Trophoblast cell (in vitro differentiated cells and primary cell): ENCODE measurements at regions not wholly inside any gene's neighbourhood (a gene's known extent, or its start where the extent isn't known, plus 50 kb on each side); places are given as distances from the start of the nearest gene placed in this dataset.
A peak's percentile ranks its signal among the peaks of the same experiment; 100 is the strongest.
"Not testable (repeated sequence)": the region's sequence is repeated elsewhere in the genome, so short reads cannot be mapped to it uniquely, and the experiment has no call there.

ENCODE experiments used
- DNase-seq, 2 donors: peaks; one replicate each; pipeline ENCODE4 v3.0.0-alpha.2; 2016
- H2AFZ ChIP-seq: 2 replicates; pipeline ENCODE4 v1.6.1; 2013; ENCODE audit warnings: low read length, moderate library complexity, mild to moderate bottlenecking; ENCODE audit not compliant: insufficient read depth, poor library complexity
- H2AK5ac ChIP-seq: 2 replicates; pipeline ENCODE4 v1.6.1; 2013; ENCODE audit warnings: mild to moderate bottlenecking, low read length
- H2BK120ac ChIP-seq: 2 replicates; pipeline ENCODE4 v1.6.1; 2013; ENCODE audit warnings: low read length, mild to moderate bottlenecking, moderate library complexity; ENCODE audit not compliant: insufficient read depth, poor library complexity
- H2BK12ac ChIP-seq: 2 replicates; pipeline ENCODE4 v1.6.1; 2013; ENCODE audit warnings: mild to moderate bottlenecking, low read length, moderate library complexity
- H2BK5ac ChIP-seq: 2 replicates; pipeline ENCODE4 v1.6.1; 2013; ENCODE audit warnings: low read length, low read depth, moderate library complexity, mild to moderate bottlenecking; ENCODE audit not compliant: poor library complexity
- H3K14ac ChIP-seq: 2 replicates; pipeline ENCODE4 v1.6.1; 2013; ENCODE audit warnings: mild to moderate bottlenecking, low read length
- H3K18ac ChIP-seq: 2 replicates; pipeline ENCODE4 v1.6.1; 2013; ENCODE audit warnings: mild to moderate bottlenecking, low read length
- H3K23ac ChIP-seq: 2 replicates; pipeline ENCODE4 v1.6.1; 2013; ENCODE audit warnings: low read length
- H3K27ac ChIP-seq: 2 replicates; pipeline ENCODE4 v1.5.1; 2013; ENCODE audit warnings: low read depth, mild to moderate bottlenecking, inconsistent platforms, low read length, moderate library complexity
- H3K27me3 ChIP-seq: 2 replicates; pipeline ENCODE4 v1.6.1; 2013; ENCODE audit warnings: inconsistent platforms, mild to moderate bottlenecking, low read length, moderate library complexity; ENCODE audit not compliant: insufficient read depth
- H3K36me3 ChIP-seq, 2 experiments: 1 replicate in 1 of 2; 2 replicates in 1 of 2; pipeline ENCODE4 v1.6.1; 2013; ENCODE audit warnings: low read length in 2 of 2, mild to moderate bottlenecking in 2 of 2, moderate library complexity in 1 of 2; ENCODE audit not compliant: insufficient read depth in 2 of 2, control insufficient read depth in 1 of 2
- H3K4ac ChIP-seq: 2 replicates; pipeline ENCODE4 v1.6.1; 2013; ENCODE audit warnings: low read depth, mild to moderate bottlenecking, low read length, moderate library complexity
- H3K4me1 ChIP-seq, 2 experiments: 1 replicate in 1 of 2; 2 replicates in 1 of 2; pipeline ENCODE4 v1.6.1; 2013; ENCODE audit warnings: low read length in 2 of 2, mild to moderate bottlenecking in 2 of 2, moderate library complexity in 1 of 2; ENCODE audit not compliant: insufficient read depth in 2 of 2, control insufficient read depth in 1 of 2
- H3K4me2 ChIP-seq: 2 replicates; pipeline ENCODE4 v1.6.1; 2013; ENCODE audit warnings: inconsistent platforms, mild to moderate bottlenecking, low read length, moderate library complexity
- H3K4me3 ChIP-seq: 2 replicates; pipeline ENCODE4 v1.5.1; 2013; ENCODE audit warnings: mild to moderate bottlenecking, low read depth, low read length, inconsistent platforms
- H3K79me1 ChIP-seq: one replicate; pipeline ENCODE4 v1.6.1; 2013; ENCODE audit warnings: low read length
- H3K79me2 ChIP-seq: 2 replicates; pipeline ENCODE4 v1.6.1; 2013; ENCODE audit warnings: low read length, mild to moderate bottlenecking; ENCODE audit not compliant: control insufficient read depth, insufficient read depth, poor library complexity
- H3K9ac ChIP-seq: 2 replicates; pipeline ENCODE4 v1.6.1; 2013; ENCODE audit warnings: mild to moderate bottlenecking, low read length
- H3K9me3 ChIP-seq: 2 replicates; pipeline ENCODE4 v1.6.1; 2013; ENCODE audit warnings: low read depth, mild to moderate bottlenecking, control low read depth, inconsistent platforms, low read length; ENCODE audit not compliant: insufficient read depth
- H4K12ac ChIP-seq: 2 replicates; pipeline ENCODE4 v1.6.1; 2013; ENCODE audit warnings: low read depth, mild to moderate bottlenecking, low read length, moderate library complexity
- H4K8ac ChIP-seq: 2 replicates; pipeline ENCODE4 v1.6.1; 2013; ENCODE audit warnings: low read depth, mild to moderate bottlenecking, low read length, moderate library complexity
- H4K91ac ChIP-seq: one replicate; pipeline ENCODE4 v1.6.1; 2013; ENCODE audit warnings: low read depth, mild to moderate bottlenecking, low read length, moderate library complexity
- WGBS: extraction: QIAGEN DNeasy Blood & Tissue Kit; methylation state at CpG from one replicate; pipeline ENCODE4 v1.1.7; 2013; ENCODE audit warnings: missing lambda C conversion rate; ENCODE audit not compliant: insufficient read length, insufficient coverage; ENCODE audit errors: extremely low coverage; 5-methylcytosine and 5-hydroxymethylcytosine counted together

DNA sequence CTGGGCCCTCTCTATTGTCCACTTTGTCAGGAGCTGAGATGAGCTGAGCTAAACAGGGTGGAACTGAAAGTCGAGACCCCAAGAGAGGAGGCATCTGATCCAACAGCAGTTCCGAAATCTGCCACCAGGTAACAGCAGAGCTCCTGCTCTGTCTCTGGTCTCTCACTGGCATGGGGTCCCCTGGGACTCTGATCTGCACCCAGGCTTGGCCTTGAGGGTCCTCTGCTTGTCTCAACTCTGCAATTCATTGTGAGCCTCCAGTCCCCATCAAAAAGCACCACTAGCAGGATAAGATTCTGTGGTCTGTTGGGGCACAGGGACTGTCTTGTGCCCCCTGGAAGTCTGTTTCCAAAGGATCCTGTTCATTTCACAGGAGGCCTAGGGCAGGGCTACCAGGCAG, 62.5 kb upstream of the TOP1 start:
- Histone ChIP-seq H2AFZ (no peak overlapping the region), H3K9ac (no peak overlapping the region), H3K4me2 (no peak overlapping the region), H2BK5ac (no peak overlapping the region), H3K27ac (no peak overlapping the region), H3K14ac (no peak overlapping the region), H2BK120ac (no peak overlapping the region), H3K23ac (no peak overlapping the region), H3K4me3 (no peak overlapping the region), H2BK12ac (no peak overlapping the region), H4K8ac (no peak overlapping the region), H3K27me3 (no peaks in the 10 kb centered on the region), H3K18ac (no peak overlapping the region), H2AK5ac (no peak overlapping the region), H3K4ac (no peak overlapping the region), H3K79me2 (no peaks in the 10 kb centered on the region), H3K79me1 (no peaks in the 10 kb centered on the region), H3K36me3 (no peaks in the 10 kb centered on the region), H4K12ac (no peak overlapping the region), H3K9me3 (no peaks in the 10 kb centered on the region), H3K4me1 (no peaks in the 10 kb centered on the region), H4K91ac (no peak overlapping the region)
- WGBS: no CpG with 5 or more reads among the region's 2 CpGs
- no peak for DNase-seq

DNA sequence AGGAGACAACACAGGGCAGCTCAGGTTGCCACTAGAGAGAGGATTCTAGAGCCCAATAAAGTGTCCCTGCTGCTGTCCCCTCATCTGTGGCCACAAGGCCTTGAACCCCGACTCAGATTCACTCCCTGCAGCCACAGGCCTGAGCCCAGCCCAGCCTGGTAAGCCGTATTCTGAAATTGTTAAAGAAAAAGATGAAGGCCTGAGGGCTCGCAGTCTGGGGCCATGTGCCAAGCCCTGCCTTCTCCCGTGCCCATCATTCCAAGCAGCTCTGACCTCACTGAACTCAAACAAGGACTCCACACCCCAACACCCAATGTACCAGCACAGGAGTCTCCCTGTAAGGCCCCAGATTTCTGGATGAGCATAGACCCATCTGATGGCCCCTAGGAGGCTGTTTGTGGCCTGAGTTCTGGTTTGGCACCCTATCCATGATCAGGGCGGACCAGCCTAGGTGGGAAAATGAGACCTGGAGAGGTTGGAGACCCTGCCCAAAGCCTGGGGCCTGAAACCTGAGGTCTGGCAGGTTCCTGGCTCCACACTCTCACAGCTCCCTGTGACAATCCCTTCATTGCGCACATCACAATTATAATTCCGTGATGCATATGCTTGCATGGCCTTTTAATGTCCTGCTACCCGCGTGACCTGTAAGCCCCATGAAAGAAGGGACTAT, 62.0 kb upstream of the TOP1 start:
- no CpG with 5 or more reads among the region's 9 CpGs for WGBS
- Histone ChIP-seq H4K12ac (no peak overlapping the region), H3K4me2 (no peak overlapping the region), H3K79me2 (no peaks in the 10 kb centered on the region), H3K4ac (no peak overlapping the region), H3K36me3 (no peaks in the 10 kb centered on the region), H4K91ac (no peak overlapping the region), H2BK120ac (no peak overlapping the region), H2AFZ (no peak overlapping the region), H2BK12ac (no peak overlapping the region), H3K9me3 (no peaks in the 10 kb centered on the region), H3K27ac (no peak overlapping the region), H2BK5ac (no peak overlapping the region), H3K4me3 (no peak overlapping the region), H3K23ac (no peak overlapping the region), H3K79me1 (no peaks in the 10 kb centered on the region), H3K18ac (no peak overlapping the region), H3K9ac (no peak overlapping the region), H3K4me1 (no peaks in the 10 kb centered on the region), H3K14ac (no peak overlapping the region), H4K8ac (no peak overlapping the region), H2AK5ac (no peak overlapping the region), H3K27me3 (no peaks in the 10 kb centered on the region)
- DNase-seq: no peak

DNA sequence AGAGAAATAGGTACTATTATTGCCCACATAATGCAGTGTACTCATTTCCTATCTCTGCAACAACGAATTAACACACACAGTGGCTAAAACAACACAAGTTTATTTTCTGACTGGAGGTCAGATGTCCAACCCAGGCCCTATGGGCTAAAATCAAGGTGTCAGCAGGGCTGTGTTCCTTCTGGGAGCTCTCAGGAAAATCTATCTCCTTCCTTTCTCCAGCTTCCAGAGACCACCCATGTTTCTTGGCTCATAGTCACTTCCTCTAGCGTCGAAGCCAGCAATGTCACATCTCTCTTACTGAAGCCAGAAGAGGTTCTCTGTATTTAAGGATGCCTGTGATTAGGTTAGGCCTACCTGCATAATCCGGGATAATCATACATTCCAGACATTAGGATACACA, 60.9 kb upstream of the TOP1 start:
- H3K27me3 ChIP-seq: no peaks in the 10 kb centered on the region
- no peak for DNase-seq

DNA sequence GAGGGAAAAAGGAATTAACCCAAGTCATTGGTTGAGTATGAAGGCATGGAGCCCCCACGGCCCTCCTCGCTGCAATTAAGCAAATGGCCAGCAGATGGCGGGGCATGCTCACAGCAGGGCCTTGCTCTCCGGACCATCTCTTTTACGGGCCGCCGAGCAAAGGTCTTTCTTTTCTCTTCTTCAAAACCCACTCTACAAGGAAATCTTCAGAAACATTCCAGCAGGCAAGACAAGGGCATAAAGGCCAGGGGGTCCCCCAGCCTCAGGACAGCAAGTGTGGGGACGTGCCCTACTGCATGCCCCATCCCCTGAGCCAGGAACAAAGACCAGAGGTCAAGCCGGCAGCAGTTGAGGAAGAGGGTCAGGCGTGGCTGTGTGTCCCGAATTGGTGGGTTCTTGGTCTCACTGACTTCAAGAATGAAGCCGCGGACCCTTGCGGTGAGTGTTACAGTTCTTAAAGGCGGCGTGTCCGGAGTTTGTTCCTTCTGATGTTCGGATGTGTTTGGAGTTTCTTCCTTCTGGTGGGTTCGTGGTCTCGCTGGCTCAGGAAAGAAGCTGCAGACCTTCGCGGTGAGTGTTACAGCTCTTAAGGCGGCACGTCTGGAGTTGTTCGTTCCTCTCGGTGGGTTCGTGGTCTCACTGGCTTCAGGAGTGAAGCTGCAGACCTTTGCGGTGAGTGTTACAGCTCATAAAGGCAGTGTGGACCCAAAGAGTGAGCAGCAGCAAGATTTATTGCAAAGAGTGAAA, 59.6 kb upstream of the TOP1 start:
- not testable (repeated sequence) for H3K27ac ChIP-seq, H3K4me1 ChIP-seq, H3K4me3 ChIP-seq, H4K91ac ChIP-seq, H2BK120ac ChIP-seq, H3K36me3 ChIP-seq, H4K12ac ChIP-seq, H2AFZ ChIP-seq, H2BK12ac ChIP-seq, H3K14ac ChIP-seq, H4K8ac ChIP-seq, H3K4ac ChIP-seq, H3K79me2 ChIP-seq, H3K27me3 ChIP-seq, H3K23ac ChIP-seq, H3K9me3 ChIP-seq, H3K18ac ChIP-seq, H2AK5ac ChIP-seq, H2BK5ac ChIP-seq, H3K79me1 ChIP-seq, H3K9ac ChIP-seq
- no CpG with 5 or more reads among the region's 28 CpGs for WGBS
- H3K4me2 ChIP-seq: peak overlapping the region; percentile 29
- DNase-seq: peak; percentile 81 to 93

More for the DNA sequence above, 60.9 kb upstream of the TOP1 start:
- Histone ChIP-seq H2AK5ac (no peak overlapping the region), H3K27ac (no peak overlapping the region), H3K79me2 (no peaks in the 10 kb centered on the region), H2BK12ac (no peak overlapping the region), H3K23ac (no peak overlapping the region), H3K9ac (no peak overlapping the region), H3K4me3 (no peak overlapping the region), H3K79me1 (no peaks in the 10 kb centered on the region), H4K91ac (no peak overlapping the region), H3K18ac (no peak overlapping the region), H4K8ac (no peak overlapping the region), H3K14ac (no peak overlapping the region), H3K4me1 (no peaks in the 10 kb centered on the region), H3K9me3 (no peaks in the 10 kb centered on the region), H2BK5ac (no peak overlapping the region), H2AFZ (no peak overlapping the region), H3K4ac (no peak overlapping the region), H3K4me2 (no peak overlapping the region), H4K12ac (no peak overlapping the region), H3K36me3 (no peaks in the 10 kb centered on the region), H2BK120ac (no peak overlapping the region)
- WGBS: no CpG with 5 or more reads among the region's 4 CpGs
